ENCODE measurements at regions not wholly inside any gene's neighbourhood (a gene's known extent, or its start where the extent isn't known, plus 50 kb on each side); places are given as distances from the start of the nearest gene placed in this dataset.

DNA sequence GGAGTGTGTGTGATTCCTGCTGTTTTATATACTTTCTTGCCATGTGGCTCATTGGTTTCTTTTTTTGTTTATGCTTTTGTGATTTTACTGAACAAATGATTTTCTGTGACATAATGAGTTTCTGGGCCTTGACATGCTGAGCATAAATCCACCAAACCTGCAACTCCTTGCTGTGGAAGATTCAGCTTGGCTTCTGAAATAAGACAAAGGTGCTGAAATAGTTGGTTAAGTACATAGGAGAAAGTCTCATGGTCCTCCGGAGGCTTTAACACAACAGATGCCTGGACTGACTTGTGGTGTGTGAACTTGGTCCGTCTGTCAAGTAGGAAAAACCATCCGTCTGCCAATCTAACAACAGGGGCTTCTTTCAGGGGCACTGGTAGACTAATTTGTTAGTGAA lies 315.3 kb upstream of the CXCR4 start:
- in situ Hi-C loops (cut with MboI) = no loop called here
- ChIA-PET CTCF (ENCODE audit: low intra/inter-chr PET ratio) (no interaction called here), POLR2A (interaction anchor here (0.6 kb wide), 1 partner anchor 72 kb away, joined by 3 read pairs; no protein-coding TSS in a partner anchor)
- Histone ChIP-seq H3K79me2 (ENCODE audit: control insufficient read depth, insufficient read depth, low read length) (no peaks in the 10 kb centered on the region), H3K9me1 (ENCODE audit: control insufficient read depth, insufficient read depth, low read length) (no peaks in the 10 kb centered on the region), H4K20me1 (replicated peaks; ENCODE audit: control insufficient read depth, insufficient read depth, low read length) (no peaks in the 10 kb centered on the region), H3K4me2 (ENCODE audit: insufficient read depth, low read length) (no peak overlapping the region), H3K4me1 (replicated peaks in 1 of 2; ENCODE audit: control insufficient read depth in 2 of 2, insufficient read depth in 2 of 2, low read length in 2 of 2) (no peaks in the 10 kb centered on the region), H3K27ac (ENCODE audit: extremely low read depth, low read depth, low read length) (no peak overlapping the region), H2AFZ (ENCODE audit: low read depth, low read length) (no peak overlapping the region), H3K9me3 (replicated peaks; ENCODE audit: control insufficient read depth, insufficient read depth, low read depth, low read length) (no peaks in the 10 kb centered on the region), H3K27me3 (ENCODE audit: control insufficient read depth in 2 of 2, insufficient read depth in 2 of 2, low read length in 2 of 2) (peaks cover 0 to 6% of the 10 kb centered on the region in 2 experiments; a peak in 1 of 5 replicates), H3K36me3 (ENCODE audit: control insufficient read depth, insufficient read depth, low read length) (no peaks in the 10 kb centered on the region), H3K4me3 (no peak overlapping the region), H3K9ac (ENCODE audit: insufficient read depth in 1 of 2, low read depth in 2 of 2, low read length in 2 of 2) (no peak overlapping the region)
- no TSS peak for BruUV-seq (replicated peaks)
- intact Hi-C loops (cut with micrococcal nuclease) = no loop called here
- WGBS (ENCODE audit: insufficient coverage, low coverage, missing lambda C conversion rate) = 14% methylated on average over 3 of the region's 3 CpGs
- FAIRE-seq (no peak), ATAC-seq (no peak), DNase-seq (ENCODE audit: extremely low read depth in 1 of 4, low spot score in 3 of 4) (no peak)
- TF ChIP-seq FOXA3 (CRISPR knock-in tag; conservative IDR thresholded peaks at IDR 0.05 in 1 of 2, IDR thresholded peaks at IDR 0.05 in 1 of 2) = no peak
- no peak for TF ChIP-seq ZNF445 (CRISPR knock-in tag; IDR thresholded peaks at IDR 0.05; ENCODE audit: low read depth)
- TF ChIP-seq GTF2B (IDR thresholded peaks at IDR 0.05; ENCODE audit: extremely low read depth, insufficient read length) = no peak
- TF ChIP-seq ZNF778 (CRISPR knock-in tag; IDR thresholded peaks at IDR 0.05) = no peak
- TF ChIP-seq PTRF (tag; IDR thresholded peaks at IDR 0.05) = no peak
- TF ChIP-seq, protein P1, sequence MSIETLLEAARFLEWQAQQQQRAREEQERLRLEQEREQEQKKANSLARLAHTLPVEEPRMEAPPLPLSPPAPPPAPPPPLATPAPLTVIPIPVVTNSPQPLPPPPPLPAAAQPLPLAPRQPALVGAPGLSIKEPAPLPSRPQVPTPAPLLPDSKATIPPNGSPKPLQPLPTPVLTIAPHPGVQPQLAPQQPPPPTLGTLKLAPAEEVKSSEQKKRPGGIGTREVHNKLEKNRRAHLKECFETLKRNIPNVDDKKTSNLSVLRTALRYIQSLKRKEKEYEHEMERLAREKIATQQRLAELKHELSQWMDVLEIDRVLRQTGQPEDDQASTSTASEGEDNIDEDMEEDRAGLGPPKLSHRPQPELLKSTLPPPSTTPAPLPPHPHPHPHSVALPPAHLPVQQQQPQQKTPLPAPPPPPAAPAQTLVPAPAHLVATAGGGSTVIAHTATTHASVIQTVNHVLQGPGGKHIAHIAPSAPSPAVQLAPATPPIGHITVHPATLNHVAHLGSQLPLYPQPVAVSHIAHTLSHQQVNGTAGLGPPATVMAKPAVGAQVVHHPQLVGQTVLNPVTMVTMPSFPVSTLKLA (conservative IDR thresholded peaks at IDR 0.05) = no peak
- no peak for TF ChIP-seq HBP1 (CRISPR knock-in tag; IDR thresholded peaks at IDR 0.05)
- TF ChIP-seq JUN (IDR thresholded peaks at IDR 0.05; ENCODE audit: borderline replicate concordance, low read depth, low read length) = no peak
- no peak for TF ChIP-seq JUN (CRISPR knock-in tag; IDR thresholded peaks at IDR 0.05; ENCODE audit: borderline replicate concordance)
- TF ChIP-seq SREBF2 (CRISPR knock-in tag; IDR thresholded peaks at IDR 0.05) = no peak
- TF ChIP-seq SREBF1 (IDR thresholded peaks at IDR 0.05; ENCODE audit: borderline replicate concordance, low read depth, low read length) = no peak
- TF ChIP-seq STAT5B (CRISPR knock-in tag; IDR thresholded peaks at IDR 0.05) = no peak
- TF ChIP-seq, protein P2, sequence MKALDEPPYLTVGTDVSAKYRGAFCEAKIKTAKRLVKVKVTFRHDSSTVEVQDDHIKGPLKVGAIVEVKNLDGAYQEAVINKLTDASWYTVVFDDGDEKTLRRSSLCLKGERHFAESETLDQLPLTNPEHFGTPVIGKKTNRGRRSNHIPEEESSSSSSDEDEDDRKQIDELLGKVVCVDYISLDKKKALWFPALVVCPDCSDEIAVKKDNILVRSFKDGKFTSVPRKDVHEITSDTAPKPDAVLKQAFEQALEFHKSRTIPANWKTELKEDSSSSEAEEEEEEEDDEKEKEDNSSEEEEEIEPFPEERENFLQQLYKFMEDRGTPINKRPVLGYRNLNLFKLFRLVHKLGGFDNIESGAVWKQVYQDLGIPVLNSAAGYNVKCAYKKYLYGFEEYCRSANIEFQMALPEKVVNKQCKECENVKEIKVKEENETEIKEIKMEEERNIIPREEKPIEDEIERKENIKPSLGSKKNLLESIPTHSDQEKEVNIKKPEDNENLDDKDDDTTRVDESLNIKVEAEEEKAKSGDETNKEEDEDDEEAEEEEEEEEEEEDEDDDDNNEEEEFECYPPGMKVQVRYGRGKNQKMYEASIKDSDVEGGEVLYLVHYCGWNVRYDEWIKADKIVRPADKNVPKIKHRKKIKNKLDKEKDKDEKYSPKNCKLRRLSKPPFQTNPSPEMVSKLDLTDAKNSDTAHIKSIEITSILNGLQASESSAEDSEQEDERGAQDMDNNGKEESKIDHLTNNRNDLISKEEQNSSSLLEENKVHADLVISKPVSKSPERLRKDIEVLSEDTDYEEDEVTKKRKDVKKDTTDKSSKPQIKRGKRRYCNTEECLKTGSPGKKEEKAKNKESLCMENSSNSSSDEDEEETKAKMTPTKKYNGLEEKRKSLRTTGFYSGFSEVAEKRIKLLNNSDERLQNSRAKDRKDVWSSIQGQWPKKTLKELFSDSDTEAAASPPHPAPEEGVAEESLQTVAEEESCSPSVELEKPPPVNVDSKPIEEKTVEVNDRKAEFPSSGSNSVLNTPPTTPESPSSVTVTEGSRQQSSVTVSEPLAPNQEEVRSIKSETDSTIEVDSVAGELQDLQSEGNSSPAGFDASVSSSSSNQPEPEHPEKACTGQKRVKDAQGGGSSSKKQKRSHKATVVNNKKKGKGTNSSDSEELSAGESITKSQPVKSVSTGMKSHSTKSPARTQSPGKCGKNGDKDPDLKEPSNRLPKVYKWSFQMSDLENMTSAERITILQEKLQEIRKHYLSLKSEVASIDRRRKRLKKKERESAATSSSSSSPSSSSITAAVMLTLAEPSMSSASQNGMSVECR (CRISPR knock-in tag; IDR thresholded peaks at IDR 0.05) = no peak
